Neuronal stem cell (in vitro differentiated cells): ENCODE measurements at regions not wholly inside any gene's neighbourhood (a gene's known extent, or its start where the extent isn't known, plus 50 kb on each side); places are given as distances from the start of the nearest gene placed in this dataset.

Experiments
- DNase-seq: peaks from one replicate; pipeline ENCODE4 v3.0.0-alpha.2; 2013; ENCODE audit warnings: low spot score
- H2AFZ ChIP-seq: one replicate; pipeline ENCODE4 v1.6.1; 2013; ENCODE audit warnings: mild to moderate bottlenecking, low read length, inconsistent platforms
- H2AK5ac ChIP-seq: 2 replicates; pipeline ENCODE4 v1.6.1; 2013; ENCODE audit warnings: low read depth, mild to moderate bottlenecking, inconsistent platforms, low read length, moderate library complexity, mixed read lengths
- H2BK120ac ChIP-seq: 2 replicates; pipeline ENCODE4 v1.6.1; 2013; ENCODE audit warnings: low read depth, mild to moderate bottlenecking, inconsistent platforms, low read length, moderate library complexity, mixed read lengths
- H2BK12ac ChIP-seq: one replicate; pipeline ENCODE4 v1.6.1; 2013; ENCODE audit warnings: low read length, inconsistent platforms
- H2BK15ac ChIP-seq: 2 replicates; pipeline ENCODE4 v1.6.1; 2013; ENCODE audit warnings: mild to moderate bottlenecking, low read length, inconsistent platforms, mixed read lengths
- H2BK5ac ChIP-seq: one replicate; pipeline ENCODE4 v1.6.1; 2013; ENCODE audit warnings: inconsistent platforms, mild to moderate bottlenecking, low read length, moderate library complexity
- H3K14ac ChIP-seq: one replicate; pipeline ENCODE4 v1.6.1; 2013; ENCODE audit warnings: low read length, inconsistent platforms
- H3K18ac ChIP-seq: 2 replicates; pipeline ENCODE4 v1.6.1; 2013; ENCODE audit warnings: low read length, inconsistent platforms
- H3K23ac ChIP-seq: 2 replicates; pipeline ENCODE4 v1.6.1; 2013; ENCODE audit warnings: low read depth, mild to moderate bottlenecking, mixed read lengths, low read length, inconsistent platforms; ENCODE audit not compliant: poor library complexity
- H3K27ac ChIP-seq: replicated peaks from 3 replicates; pipeline ENCODE4 v1.5.1; 2013; ENCODE audit warnings: low read length, inconsistent platforms
- H3K27me3 ChIP-seq, 3 experiments: 2 replicates each; pipeline ENCODE4 v1.6.1; 2013; ENCODE audit warnings: low read length in 3 of 3, mild to moderate bottlenecking in 2 of 3, inconsistent platforms in 1 of 3, low read depth in 1 of 3, mixed read lengths in 1 of 3, moderate library complexity in 1 of 3; ENCODE audit not compliant: control insufficient read depth in 3 of 3, insufficient read depth in 3 of 3
- H3K36me3 ChIP-seq, 2 donors: replicated peaks in 1 of 2; 2 replicates each; pipeline ENCODE4 v1.6.1; 2013; ENCODE audit warnings: low read length in 2 of 2; ENCODE audit not compliant: control insufficient read depth in 2 of 2, insufficient read depth in 2 of 2
- H3K4ac ChIP-seq: 2 replicates; pipeline ENCODE4 v1.6.1; 2013; ENCODE audit warnings: inconsistent platforms, mild to moderate bottlenecking, low read length, moderate library complexity
- H3K4me1 ChIP-seq, 2 donors: 1 replicate in 1 of 2; 2 replicates in 1 of 2; pipeline ENCODE4 v1.6.1; 2013; ENCODE audit warnings: low read length in 2 of 2, low read depth in 1 of 2; ENCODE audit not compliant: control insufficient read depth in 2 of 2, insufficient read depth in 1 of 2
- H3K4me2 ChIP-seq: one replicate; pipeline ENCODE4 v1.6.1; 2013; ENCODE audit warnings: mild to moderate bottlenecking, low read length, inconsistent platforms; ENCODE audit not compliant: insufficient read depth, poor library complexity, severe bottlenecking
- H3K4me3 ChIP-seq, 2 donors: 2 replicates each; pipeline ENCODE4 v1.5.1; 2013; ENCODE audit warnings: low read length in 2 of 2, mild to moderate bottlenecking in 2 of 2, inconsistent platforms in 1 of 2, moderate library complexity in 1 of 2
- H3K79me1 ChIP-seq: one replicate; pipeline ENCODE4 v1.6.1; 2013; ENCODE audit warnings: low read depth, mild to moderate bottlenecking, inconsistent platforms, low read length, moderate library complexity
- H3K9ac ChIP-seq: one replicate; pipeline ENCODE4 v1.6.1; 2013; ENCODE audit warnings: mild to moderate bottlenecking, low read depth, low read length, inconsistent platforms; ENCODE audit not compliant: poor library complexity
- H3K9me3 ChIP-seq, 2 donors: replicated peaks in 1 of 2; 2 replicates each; pipeline versions ENCODE3 to v1.6.1; 2013; ENCODE audit warnings: low read length in 2 of 2, mild to moderate bottlenecking in 2 of 2, inconsistent platforms in 1 of 2, low read depth in 1 of 2, mixed read lengths in 1 of 2, moderate library complexity in 1 of 2; ENCODE audit not compliant: control insufficient read depth in 2 of 2, insufficient read depth in 1 of 2
- H4K8ac ChIP-seq: one replicate; pipeline ENCODE4 v1.6.1; 2013; ENCODE audit warnings: low read depth, mild to moderate bottlenecking, inconsistent platforms, low read length, moderate library complexity
- H4K91ac ChIP-seq: one replicate; pipeline ENCODE4 v1.6.1; 2013; ENCODE audit warnings: low read length, low read depth, mild to moderate bottlenecking, inconsistent platforms; ENCODE audit not compliant: poor library complexity

- Histone ChIP-seq H3K4ac (no peak overlapping the region), H3K4me1 (peaks cover 6 to 10% of the 10 kb centered on the region in 2 donors), H3K18ac (no peak overlapping the region), H3K14ac (no peak overlapping the region), H3K4me3 (no peak overlapping the region), H2BK5ac (no peak overlapping the region), H3K4me2 (no peak overlapping the region), H2BK120ac (no peak overlapping the region), H3K9me3 (no peaks in the 10 kb centered on the region), H3K36me3 (no peaks in the 10 kb centered on the region), H3K27ac (no peak overlapping the region), H3K27me3 (no peaks in the 10 kb centered on the region), H3K79me1 (no peaks in the 10 kb centered on the region), H3K23ac (no peak overlapping the region), H4K8ac (no peak overlapping the region), H2BK12ac (no peak overlapping the region), H4K91ac (no peak overlapping the region), H2AFZ (no peak overlapping the region), H2BK15ac (no peak overlapping the region), H2AK5ac (no peak overlapping the region), H3K9ac (no peak overlapping the region)
- DNase-seq, result no peak
Observed at GRCh38 chr1:31116022-31116421, 50.5 kb upstream of the PUM1 start.
